ENCODE measurements at regions not wholly inside any gene's neighbourhood (a gene's known extent, or its start where the extent isn't known, plus 50 kb on each side); places are given as distances from the start of the nearest gene placed in this dataset.
A peak's percentile ranks its signal among the peaks of the same experiment; 100 is the strongest.

GRCh38 chr12:3945671-3946070 is 72.5 kb upstream of the PARP11 start:
- Mint-ChIP-seq H3K4me3 (no peak overlapping the region), H3K36me3 (ENCODE audit: low read depth) (peaks cover 10% of the 10 kb centered on the region), H3K4me1 (peaks cover 19% of the 10 kb centered on the region), H3K27me3 (ENCODE audit: insufficient read depth) (peaks cover 7% of the 10 kb centered on the region), H3K9me3 (peaks cover 9% of the 10 kb centered on the region), H3K27ac (no peak overlapping the region)
- no peak overlapping the region for H3K27ac ChIP-seq (ENCODE audit: low read depth, low read length)
- DNase-seq: peak; percentile 20
- H3K4me3 ChIP-seq (ENCODE audit: low read length): no peak overlapping the region
- H3K4me1 ChIP-seq (ENCODE audit: control insufficient read depth, insufficient read depth, low read length): no peaks in the 10 kb centered on the region
- no peaks in the 10 kb centered on the region for H3K36me3 ChIP-seq (ENCODE audit: control insufficient read depth, insufficient read depth, low read length)
- no peak overlapping the region for H3K9ac ChIP-seq (ENCODE audit: extremely low read depth, low read length, poor library complexity, severe bottlenecking)
- H3K9me3 ChIP-seq (ENCODE audit: control insufficient read depth, low read length): no peaks in the 10 kb centered on the region
- no peaks in the 10 kb centered on the region for H3K27me3 ChIP-seq (ENCODE audit: control insufficient read depth, insufficient read depth, low read length, poor library complexity, severe bottlenecking)
- 80 to 84% methylated on average over 3 of the region's 3 CpGs for WGBS, 2 experiments (ENCODE audit: insufficient coverage in 1 of 2, insufficient read length in 1 of 2)
- TF ChIP-seq CTCF (conservative IDR thresholded peaks at IDR 0.05): no peak

- H3K9ac ChIP-seq (ENCODE audit: extremely low read depth, low read length, poor library complexity, severe bottlenecking): no peak overlapping the region
- H3K9me3 ChIP-seq (ENCODE audit: control insufficient read depth, low read length): no peaks in the 10 kb centered on the region
- Mint-ChIP-seq H3K36me3 (ENCODE audit: low read depth) (peaks cover 5% of the 10 kb centered on the region), H3K4me1 (peaks cover 19% of the 10 kb centered on the region), H3K4me3 (no peak overlapping the region), H3K9me3 (peaks cover 5% of the 10 kb centered on the region), H3K27me3 (ENCODE audit: insufficient read depth) (peaks cover 7% of the 10 kb centered on the region), H3K27ac (peak overlapping the region; percentile 29)
- H3K36me3 ChIP-seq (ENCODE audit: control insufficient read depth, insufficient read depth, low read length): no peaks in the 10 kb centered on the region
- H3K4me1 ChIP-seq (ENCODE audit: control insufficient read depth, insufficient read depth, low read length): no peaks in the 10 kb centered on the region
- H3K27ac ChIP-seq (ENCODE audit: low read depth, low read length): peak overlapping the region; percentile 71
- DNase-seq: peak; percentile 89
- H3K4me3 ChIP-seq (ENCODE audit: low read length): no peak overlapping the region
- TF ChIP-seq CTCF (conservative IDR thresholded peaks at IDR 0.05): no peak
- no peaks in the 10 kb centered on the region for H3K27me3 ChIP-seq (ENCODE audit: control insufficient read depth, insufficient read depth, low read length, poor library complexity, severe bottlenecking)
- WGBS, 2 experiments (ENCODE audit: insufficient coverage in 1 of 2, insufficient read length in 1 of 2): 20 to 24% methylated on average over 1 of the region's 1 CpG
Measured at GRCh38 chr12:3944620-3945019, 71.4 kb upstream of the PARP11 start.

- Histone ChIP-seq H3K4me1 (ENCODE audit: control insufficient read depth, insufficient read depth, low read length) (no peaks in the 10 kb centered on the region), H3K27me3 (ENCODE audit: control insufficient read depth, insufficient read depth, low read length, poor library complexity, severe bottlenecking) (no peaks in the 10 kb centered on the region), H3K27ac (ENCODE audit: low read depth, low read length) (no peak overlapping the region), H3K9me3 (ENCODE audit: control insufficient read depth, low read length) (no peaks in the 10 kb centered on the region), H3K9ac (ENCODE audit: extremely low read depth, low read length, poor library complexity, severe bottlenecking) (no peak overlapping the region), H3K36me3 (ENCODE audit: control insufficient read depth, insufficient read depth, low read length) (no peaks in the 10 kb centered on the region), H3K4me3 (ENCODE audit: low read length) (no peak overlapping the region)
- H3K27ac Mint-ChIP-seq: no peak overlapping the region
- no peak overlapping the region for H3K4me3 Mint-ChIP-seq
- H3K9me3 Mint-ChIP-seq: peaks cover 4% of the 10 kb centered on the region
- TF ChIP-seq CTCF (conservative IDR thresholded peaks at IDR 0.05): no peak
- H3K36me3 Mint-ChIP-seq (ENCODE audit: low read depth): peaks cover 3% of the 10 kb centered on the region
- H3K27me3 Mint-ChIP-seq (ENCODE audit: insufficient read depth): no peaks in the 10 kb centered on the region
- DNase-seq: no peak
- H3K4me1 Mint-ChIP-seq: no peaks in the 10 kb centered on the region
- WGBS, 2 experiments (ENCODE audit: insufficient coverage in 1 of 2, insufficient read length in 1 of 2): 80% methylated on average over 1 of the region's 3 CpGs; no CpG with 5 or more reads in 1 of the 2 experiments
Measured at GRCh38 chr12:3938042-3938544, 64.9 kb upstream of the PARP11 start.

All from endodermal cell (in vitro differentiated cells).